ENCODE measurements at regions not wholly inside any gene's neighbourhood (a gene's known extent, or its start where the extent isn't known, plus 50 kb on each side); places are given as distances from the start of the nearest gene placed in this dataset.

DNA sequence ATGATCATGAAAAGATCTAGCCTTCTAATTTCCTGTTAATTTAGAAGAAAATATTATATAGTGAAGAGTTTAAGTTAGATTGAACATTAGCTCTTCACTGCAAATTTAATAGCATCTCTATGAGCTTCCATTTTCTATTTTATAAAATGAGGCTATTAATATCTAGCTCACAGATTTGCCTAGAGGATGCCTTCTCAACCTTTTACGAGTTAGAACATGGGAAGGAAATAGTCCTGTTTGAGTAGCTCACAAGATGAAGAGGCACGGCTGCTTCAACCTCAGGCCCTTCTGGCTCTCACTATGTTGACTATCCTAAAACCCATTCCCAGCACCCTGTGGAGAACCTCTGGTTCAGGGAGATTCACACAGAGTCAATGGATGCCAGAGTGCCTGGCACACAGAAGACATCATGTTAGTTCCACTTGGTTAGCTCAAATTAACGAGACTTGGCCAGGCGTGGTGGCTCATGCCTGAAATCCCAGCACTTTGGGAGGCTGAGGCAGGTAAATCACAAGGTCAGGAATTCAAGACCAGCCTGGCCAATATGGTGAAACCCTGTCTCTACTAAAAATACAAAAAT lies 97.9 kb upstream of the GUCY1A1 start:
- TF ChIP-seq, protein P1, sequence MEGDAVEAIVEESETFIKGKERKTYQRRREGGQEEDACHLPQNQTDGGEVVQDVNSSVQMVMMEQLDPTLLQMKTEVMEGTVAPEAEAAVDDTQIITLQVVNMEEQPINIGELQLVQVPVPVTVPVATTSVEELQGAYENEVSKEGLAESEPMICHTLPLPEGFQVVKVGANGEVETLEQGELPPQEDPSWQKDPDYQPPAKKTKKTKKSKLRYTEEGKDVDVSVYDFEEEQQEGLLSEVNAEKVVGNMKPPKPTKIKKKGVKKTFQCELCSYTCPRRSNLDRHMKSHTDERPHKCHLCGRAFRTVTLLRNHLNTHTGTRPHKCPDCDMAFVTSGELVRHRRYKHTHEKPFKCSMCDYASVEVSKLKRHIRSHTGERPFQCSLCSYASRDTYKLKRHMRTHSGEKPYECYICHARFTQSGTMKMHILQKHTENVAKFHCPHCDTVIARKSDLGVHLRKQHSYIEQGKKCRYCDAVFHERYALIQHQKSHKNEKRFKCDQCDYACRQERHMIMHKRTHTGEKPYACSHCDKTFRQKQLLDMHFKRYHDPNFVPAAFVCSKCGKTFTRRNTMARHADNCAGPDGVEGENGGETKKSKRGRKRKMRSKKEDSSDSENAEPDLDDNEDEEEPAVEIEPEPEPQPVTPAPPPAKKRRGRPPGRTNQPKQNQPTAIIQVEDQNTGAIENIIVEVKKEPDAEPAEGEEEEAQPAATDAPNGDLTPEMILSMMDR (conservative IDR thresholded peaks at IDR 0.05; ENCODE audit: low read depth, low read length): no peak
- TF ChIP-seq EZH2 (IDR thresholded peaks at IDR 0.05; ENCODE audit: borderline replicate concordance, low read depth, low read length, poor library complexity, severe bottlenecking): no peak
